Right atrium auricular region (tissue), 2 donors: ENCODE measurements at regions not wholly inside any gene's neighbourhood (a gene's known extent, or its start where the extent isn't known, plus 50 kb on each side); places are given as distances from the start of the nearest gene placed in this dataset.

ENCODE experiments used
- DNase-seq: peaks from one replicate; pipeline ENCODE4 v3.0.0-alpha.2; 2019; ENCODE audit warnings: low spot score
- H3K27ac ChIP-seq, 2 donors: fragments of 200-600 bp; sonication (generic); 1 replicate in 1 of 2; 2 replicates in 1 of 2; pipeline ENCODE4 v1.5.1; 2016 to 2019
- H3K27me3 ChIP-seq, 2 donors: fragments of 200-600 bp; sonication (generic); one replicate each; pipeline versions ENCODE4 v1.5.1 to v1.6.0; 2017 to 2019
- H3K36me3 ChIP-seq: fragments of 200-600 bp; sonication (generic); one replicate; pipeline ENCODE4 v1.5.1; 2016
- H3K4me1 ChIP-seq, 2 donors: fragments of 200-600 bp; sonication (generic); one replicate each; pipeline versions ENCODE4 v1.5.1 to v1.6.0; 2017 to 2019
- H3K4me3 ChIP-seq, 2 donors: fragments of 200-600 bp; sonication (generic); 1 replicate in 1 of 2; 2 replicates in 1 of 2; pipeline ENCODE4 v1.5.1; 2017 to 2019; ENCODE audit warnings: mild to moderate bottlenecking in 1 of 2, moderate library complexity in 1 of 2
- H3K9me3 ChIP-seq, 2 donors: fragments of 200-600 bp; sonication (generic); one replicate each; pipeline ENCODE4 v1.5.1; 2019
- CTCF ChIP-seq, 2 donors: fragments of 200-600 bp; sonication (generic); IDR thresholded peaks; one replicate each; pipeline ENCODE4 v1.5.1; 2019; ENCODE audit warnings: antibody characterized with exemption in 2 of 2

- Histone ChIP-seq H3K4me3 (no peak overlapping the region), H3K36me3 (no peaks in the 10 kb centered on the region), H3K27ac (no peak overlapping the region), H3K9me3 (peaks cover 0 to 9% of the 10 kb centered on the region in 2 donors), H3K4me1 (peaks cover 0 to 35% of the 10 kb centered on the region in 2 donors), H3K27me3 (no peaks in the 10 kb centered on the region)
- TF ChIP-seq CTCF (IDR thresholded peaks at IDR 0.05), result no peak
- no peak for DNase-seq
These were observed 66.5 kb upstream of the INPP5A start for GRCh38 chr10:132471125-132471451.

- Histone ChIP-seq H3K4me1 (peaks cover 0 to 31% of the 10 kb centered on the region in 2 donors), H3K9me3 (peaks cover 0 to 9% of the 10 kb centered on the region in 2 donors), H3K36me3 (no peaks in the 10 kb centered on the region), H3K27ac (no peak overlapping the region), H3K27me3 (no peaks in the 10 kb centered on the region), H3K4me3 (no peak overlapping the region)
- no peak for DNase-seq
- no peak for TF ChIP-seq CTCF (IDR thresholded peaks at IDR 0.05)
These were observed 66.1 kb upstream of the INPP5A start for GRCh38 chr10:132471484-132471883.

- no peak overlapping the region for H3K4me3 ChIP-seq
- no peak overlapping the region for H3K27ac ChIP-seq
- no peaks in the 10 kb centered on the region for H3K27me3 ChIP-seq
- TF ChIP-seq CTCF (IDR thresholded peaks at IDR 0.05), result no peak
- peaks cover 0 to 9% of the 10 kb centered on the region in 2 donors for H3K9me3 ChIP-seq
- no peaks in the 10 kb centered on the region for H3K36me3 ChIP-seq
- no peak for DNase-seq
- no peaks in the 10 kb centered on the region for H3K4me1 ChIP-seq
These were observed 62.5 kb upstream of the INPP5A start for GRCh38 chr10:132475086-132475485.

GRCh38 chr10:132476146-132477065, 61.2 kb upstream of the INPP5A start:
- Histone ChIP-seq H3K27me3 (no peaks in the 10 kb centered on the region), H3K4me1 (no peaks in the 10 kb centered on the region), H3K4me3 (no peak overlapping the region), H3K36me3 (no peaks in the 10 kb centered on the region), H3K9me3 (peaks cover 0 to 8% of the 10 kb centered on the region in 2 donors), H3K27ac (no peak overlapping the region)
- no peak for DNase-seq
- TF ChIP-seq CTCF (IDR thresholded peaks at IDR 0.05), result no peak

- H3K36me3 ChIP-seq, result no peaks in the 10 kb centered on the region
- H3K4me3 ChIP-seq, result no peak overlapping the region
- H3K27me3 ChIP-seq, result no peaks in the 10 kb centered on the region
- TF ChIP-seq CTCF (IDR thresholded peaks at IDR 0.05), result no peak
- DNase-seq, result no peak
- H3K9me3 ChIP-seq, result peaks cover 0 to 2% of the 10 kb centered on the region in 2 donors
- H3K4me1 ChIP-seq, result peaks cover 0 to 5% of the 10 kb centered on the region in 2 donors
- no peak overlapping the region for H3K27ac ChIP-seq
These were observed 60.6 kb upstream of the INPP5A start for GRCh38 chr10:132477066-132477397.
